Neural cell (in vitro differentiated cells): ENCODE measurements at regions not wholly inside any gene's neighbourhood (a gene's known extent, or its start where the extent isn't known, plus 50 kb on each side); places are given as distances from the start of the nearest gene placed in this dataset.

Experiments
- H2AFZ ChIP-seq: fragments of 200-600, 300-800 bp; sonication (generic), shearing (Covaris generic); 2 replicates; pipeline ENCODE4 v1.6.0; 2014; ENCODE audit warnings: low read depth, mild to moderate bottlenecking, antibody characterized with exemption, low read length, moderate library complexity
- H3F3A ChIP-seq: fragments of 200-600 bp; shearing (Covaris generic); 2 replicates; pipeline ENCODE4 v1.6.1; 2016; ENCODE audit warnings: mild to moderate bottlenecking, moderate library complexity, mixed read lengths, antibody characterized with exemption, low read length; ENCODE audit not compliant: insufficient read depth, poor library complexity, severe bottlenecking
- H3K27ac ChIP-seq: fragments of 200-600, 300-800 bp; sonication (generic), shearing (Covaris generic); 2 replicates; pipeline ENCODE4 v1.5.1; 2014; ENCODE audit warnings: mild to moderate bottlenecking, low read length, moderate library complexity
- H3K27me3 ChIP-seq: fragments of 300-800, 200-600 bp; sonication (generic), shearing (Covaris generic); 2 replicates; pipeline ENCODE4 v1.6.0; 2014; ENCODE audit warnings: mild to moderate bottlenecking, low read depth, low read length, moderate library complexity; ENCODE audit not compliant: insufficient read depth
- H3K36me3 ChIP-seq: fragments of 300-800, 200-600 bp; sonication (generic), shearing (Covaris generic); 2 replicates; pipeline ENCODE4 v1.5.1; 2014; ENCODE audit warnings: mild to moderate bottlenecking, antibody characterized with exemption, low read length, moderate library complexity; ENCODE audit not compliant: insufficient read depth
- H3K4me2 ChIP-seq: fragments of 300-800, 200-600 bp; sonication (generic), shearing (Covaris generic); 2 replicates; pipeline ENCODE4 v1.6.0; 2014; ENCODE audit warnings: mild to moderate bottlenecking, low read length
- H3K4me3 ChIP-seq: fragments of 300-800, 200-600 bp; sonication (generic), shearing (Covaris generic); 2 replicates; pipeline ENCODE4 v1.5.1; 2014; ENCODE audit warnings: mild to moderate bottlenecking, low read length, moderate library complexity
- H3K79me2 ChIP-seq: fragments of 200-600 bp; shearing (Covaris generic); replicated peaks from 2 replicates; pipeline ENCODE4 v1.6.0; 2014; ENCODE audit warnings: mild to moderate bottlenecking, low read length, moderate library complexity; ENCODE audit not compliant: insufficient read depth
- H3K9ac ChIP-seq: fragments of 300-800, 200-600 bp; sonication (generic), shearing (Covaris generic); 2 replicates; pipeline ENCODE4 v1.6.1; 2016; ENCODE audit warnings: mild to moderate bottlenecking, low read length, mixed read lengths
- H3K9me2 ChIP-seq: fragments of 200-600 bp; shearing (Covaris generic); 2 replicates; pipeline ENCODE4 v1.6.1; 2016; ENCODE audit warnings: mild to moderate bottlenecking, low read length, mixed read lengths; ENCODE audit not compliant: insufficient read depth
- H3K9me3 ChIP-seq: fragments of 200-600, 300-800 bp; sonication (generic), shearing (Covaris generic); 2 replicates; pipeline ENCODE4 v1.6.1; 2016; ENCODE audit warnings: mild to moderate bottlenecking, mixed run types, low read length, moderate library complexity, mixed read lengths
- H4K20me1 ChIP-seq: fragments of 200-600 bp; shearing (Covaris generic); 2 replicates; pipeline ENCODE4 v1.6.1; 2016; ENCODE audit warnings: mild to moderate bottlenecking, mixed run types; ENCODE audit not compliant: insufficient read depth
- EP300 ChIP-seq: fragments of 450-650 bp; conservative IDR thresholded peaks from 2 replicates; pipeline ENCODE4 v1.6.1; 2014; ENCODE audit warnings: antibody characterized with exemption, mild to moderate bottlenecking, moderate library complexity; ENCODE audit not compliant: poor library complexity, severe bottlenecking
- EZH2 ChIP-seq: fragments of 200-600, 300-800 bp; shearing (Covaris generic), sonication (generic); IDR thresholded peaks from 2 replicates; pipeline ENCODE4 v1.6.1; 2014; ENCODE audit warnings: antibody characterized with exemption, low read length, borderline replicate concordance, mild to moderate bottlenecking; ENCODE audit not compliant: insufficient read depth, poor library complexity, severe bottlenecking
- MXI1 ChIP-seq: fragments of 450-650 bp; conservative IDR thresholded peaks from 2 replicates; pipeline ENCODE4 v1.6.1; 2014; ENCODE audit warnings: antibody characterized with exemption, mild to moderate bottlenecking; ENCODE audit not compliant: poor library complexity, severe bottlenecking
- POLR2AphosphoS5 ChIP-seq: IDR thresholded peaks from 2 replicates; pipeline ENCODE4 v1.6.1; 2012
- RAD21 ChIP-seq: fragments of 450-650 bp; conservative IDR thresholded peaks from 2 replicates; pipeline ENCODE4 v1.6.1; 2014; ENCODE audit warnings: antibody characterized with exemption, mild to moderate bottlenecking, moderate library complexity
- SMC3 ChIP-seq: fragments of 450-650 bp; conservative IDR thresholded peaks from 2 replicates; pipeline ENCODE4 v1.6.1; 2014; ENCODE audit warnings: antibody characterized with exemption, mild to moderate bottlenecking, moderate library complexity; ENCODE audit not compliant: poor library complexity
- TAF1 ChIP-seq: IDR thresholded peaks from 2 replicates; pipeline ENCODE4 v1.6.1; 2012; ENCODE audit warnings: low read depth
- TF ChIP-seq, protein P1 (sequence below): fragments of 450-650 bp; IDR thresholded peaks from 2 replicates; pipeline ENCODE4 v1.5.1; 2014; ENCODE audit warnings: antibody characterized with exemption, mild to moderate bottlenecking, moderate library complexity; ENCODE audit not compliant: poor library complexity, severe bottlenecking
- TF ChIP-seq, protein P2 (sequence below): IDR thresholded peaks from 2 replicates; pipeline ENCODE4 v1.6.1; 2012; ENCODE audit warnings: borderline replicate concordance

DNA sequence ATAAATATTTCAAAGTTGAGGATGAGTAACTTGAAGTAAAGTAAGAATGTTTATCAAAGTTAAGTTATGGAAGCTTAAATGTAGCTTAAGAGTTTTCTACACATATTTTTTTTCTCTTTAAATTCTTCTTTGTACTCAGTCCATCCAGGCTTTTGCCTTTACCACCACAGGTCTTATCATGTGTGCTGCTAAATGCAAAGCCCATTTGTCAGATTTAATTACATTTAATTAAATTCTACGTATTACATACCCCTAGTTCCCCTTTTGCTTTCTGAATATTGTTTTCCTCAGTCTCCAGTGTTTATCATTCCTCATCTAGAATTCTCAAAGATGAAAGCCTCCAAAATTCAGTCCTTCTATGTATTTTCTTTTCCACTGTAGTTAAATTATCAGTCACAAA is 1841.9 kb downstream of the EFNA5 start:
- H3K36me3 ChIP-seq: no peaks in the 10 kb centered on the region
- H3K4me3 ChIP-seq: no peak overlapping the region
- H3K4me2 ChIP-seq: no peak overlapping the region
- no peak overlapping the region for H3K9ac ChIP-seq
- no peaks in the 10 kb centered on the region for H3K79me2 ChIP-seq
- no peak overlapping the region for H3K27ac ChIP-seq
- no peaks in the 10 kb centered on the region for H3K9me3 ChIP-seq
- H3K27me3 ChIP-seq: no peaks in the 10 kb centered on the region
- TF ChIP-seq, protein P1, sequence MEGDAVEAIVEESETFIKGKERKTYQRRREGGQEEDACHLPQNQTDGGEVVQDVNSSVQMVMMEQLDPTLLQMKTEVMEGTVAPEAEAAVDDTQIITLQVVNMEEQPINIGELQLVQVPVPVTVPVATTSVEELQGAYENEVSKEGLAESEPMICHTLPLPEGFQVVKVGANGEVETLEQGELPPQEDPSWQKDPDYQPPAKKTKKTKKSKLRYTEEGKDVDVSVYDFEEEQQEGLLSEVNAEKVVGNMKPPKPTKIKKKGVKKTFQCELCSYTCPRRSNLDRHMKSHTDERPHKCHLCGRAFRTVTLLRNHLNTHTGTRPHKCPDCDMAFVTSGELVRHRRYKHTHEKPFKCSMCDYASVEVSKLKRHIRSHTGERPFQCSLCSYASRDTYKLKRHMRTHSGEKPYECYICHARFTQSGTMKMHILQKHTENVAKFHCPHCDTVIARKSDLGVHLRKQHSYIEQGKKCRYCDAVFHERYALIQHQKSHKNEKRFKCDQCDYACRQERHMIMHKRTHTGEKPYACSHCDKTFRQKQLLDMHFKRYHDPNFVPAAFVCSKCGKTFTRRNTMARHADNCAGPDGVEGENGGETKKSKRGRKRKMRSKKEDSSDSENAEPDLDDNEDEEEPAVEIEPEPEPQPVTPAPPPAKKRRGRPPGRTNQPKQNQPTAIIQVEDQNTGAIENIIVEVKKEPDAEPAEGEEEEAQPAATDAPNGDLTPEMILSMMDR: no peak
- TF ChIP-seq MXI1: no peak
- TF ChIP-seq TAF1: no peak
- TF ChIP-seq EZH2: no peak
- TF ChIP-seq, protein P2, sequence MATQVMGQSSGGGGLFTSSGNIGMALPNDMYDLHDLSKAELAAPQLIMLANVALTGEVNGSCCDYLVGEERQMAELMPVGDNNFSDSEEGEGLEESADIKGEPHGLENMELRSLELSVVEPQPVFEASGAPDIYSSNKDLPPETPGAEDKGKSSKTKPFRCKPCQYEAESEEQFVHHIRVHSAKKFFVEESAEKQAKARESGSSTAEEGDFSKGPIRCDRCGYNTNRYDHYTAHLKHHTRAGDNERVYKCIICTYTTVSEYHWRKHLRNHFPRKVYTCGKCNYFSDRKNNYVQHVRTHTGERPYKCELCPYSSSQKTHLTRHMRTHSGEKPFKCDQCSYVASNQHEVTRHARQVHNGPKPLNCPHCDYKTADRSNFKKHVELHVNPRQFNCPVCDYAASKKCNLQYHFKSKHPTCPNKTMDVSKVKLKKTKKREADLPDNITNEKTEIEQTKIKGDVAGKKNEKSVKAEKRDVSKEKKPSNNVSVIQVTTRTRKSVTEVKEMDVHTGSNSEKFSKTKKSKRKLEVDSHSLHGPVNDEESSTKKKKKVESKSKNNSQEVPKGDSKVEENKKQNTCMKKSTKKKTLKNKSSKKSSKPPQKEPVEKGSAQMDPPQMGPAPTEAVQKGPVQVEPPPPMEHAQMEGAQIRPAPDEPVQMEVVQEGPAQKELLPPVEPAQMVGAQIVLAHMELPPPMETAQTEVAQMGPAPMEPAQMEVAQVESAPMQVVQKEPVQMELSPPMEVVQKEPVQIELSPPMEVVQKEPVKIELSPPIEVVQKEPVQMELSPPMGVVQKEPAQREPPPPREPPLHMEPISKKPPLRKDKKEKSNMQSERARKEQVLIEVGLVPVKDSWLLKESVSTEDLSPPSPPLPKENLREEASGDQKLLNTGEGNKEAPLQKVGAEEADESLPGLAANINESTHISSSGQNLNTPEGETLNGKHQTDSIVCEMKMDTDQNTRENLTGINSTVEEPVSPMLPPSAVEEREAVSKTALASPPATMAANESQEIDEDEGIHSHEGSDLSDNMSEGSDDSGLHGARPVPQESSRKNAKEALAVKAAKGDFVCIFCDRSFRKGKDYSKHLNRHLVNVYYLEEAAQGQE: no peak
- TF ChIP-seq RAD21: no peak
- no peak for TF ChIP-seq SMC3
- TF ChIP-seq POLR2AphosphoS5: no peak
- TF ChIP-seq EP300: no peak
- no peaks in the 10 kb centered on the region for H3F3A ChIP-seq
- H4K20me1 ChIP-seq: no peaks in the 10 kb centered on the region
- H3K9me2 ChIP-seq: no peaks in the 10 kb centered on the region
- H2AFZ ChIP-seq: no peak overlapping the region

DNA sequence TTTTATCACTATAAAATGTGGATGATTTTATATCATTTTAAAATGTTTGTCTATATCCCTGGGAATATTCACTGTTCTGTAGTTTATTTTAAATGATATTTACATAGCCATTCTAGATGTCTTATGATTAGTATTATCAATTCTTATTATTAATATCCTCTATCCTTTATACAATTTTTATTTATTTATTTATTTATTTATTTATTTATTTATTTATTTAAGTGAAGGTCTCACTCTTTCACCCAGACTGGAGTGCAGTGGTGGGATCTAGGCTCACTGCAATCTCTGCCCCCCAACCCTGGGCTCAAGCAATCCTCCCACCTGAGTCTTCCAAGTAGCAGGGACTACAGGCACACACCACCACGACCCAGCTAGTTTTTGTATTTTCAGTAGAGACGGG is 1848.9 kb downstream of the EFNA5 start:
- Histone ChIP-seq H2AFZ (no peak overlapping the region), H3K4me3 (no peak overlapping the region), H3K36me3 (no peaks in the 10 kb centered on the region), H3K9me2 (no peaks in the 10 kb centered on the region), H4K20me1 (no peaks in the 10 kb centered on the region), H3K27me3 (no peaks in the 10 kb centered on the region), H3K27ac (no peak overlapping the region), H3K9ac (no peak overlapping the region), H3F3A (no peaks in the 10 kb centered on the region), H3K79me2 (no peaks in the 10 kb centered on the region), H3K4me2 (no peak overlapping the region), H3K9me3 (no peaks in the 10 kb centered on the region)
- TF ChIP-seq MXI1 (no peak), EZH2 (no peak)

DNA sequence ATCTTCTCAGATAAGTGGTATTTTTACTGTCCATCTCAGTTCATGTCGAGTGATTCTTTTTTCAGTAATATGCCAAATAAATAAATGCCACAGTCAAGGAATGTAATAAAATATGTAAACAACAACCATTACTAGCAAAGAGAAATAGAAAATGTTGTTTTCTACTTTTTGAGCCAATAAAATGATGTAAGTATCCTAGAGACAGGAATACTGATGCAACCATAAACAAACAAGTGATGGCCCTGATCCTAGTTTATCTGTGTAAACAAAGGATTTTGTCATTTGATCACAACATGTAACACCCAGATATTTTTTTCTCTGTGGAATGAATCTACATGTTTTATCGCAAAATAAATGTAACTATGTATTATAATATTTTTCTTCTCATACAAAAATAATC is 1852.8 kb downstream of the EFNA5 start:
- TF ChIP-seq, protein P1: no peak
- no peak for TF ChIP-seq RAD21
- TF ChIP-seq, protein P2: no peak
- no peak for TF ChIP-seq EZH2
- TF ChIP-seq MXI1: no peak
- TF ChIP-seq EP300: no peak
- no peak for TF ChIP-seq SMC3
- no peak for TF ChIP-seq POLR2AphosphoS5
- TF ChIP-seq TAF1: no peak
- Histone ChIP-seq H3K36me3 (no peaks in the 10 kb centered on the region), H3K9ac (no peak overlapping the region), H3K9me3 (no peaks in the 10 kb centered on the region), H2AFZ (no peak overlapping the region), H3K27ac (no peak overlapping the region), H3F3A (no peaks in the 10 kb centered on the region), H4K20me1 (no peaks in the 10 kb centered on the region), H3K9me2 (no peaks in the 10 kb centered on the region), H3K4me3 (no peak overlapping the region), H3K4me2 (no peak overlapping the region), H3K27me3 (no peaks in the 10 kb centered on the region), H3K79me2 (no peaks in the 10 kb centered on the region)
